HG02870 (cell line): ENCODE measurements at regions not wholly inside any gene's neighbourhood (a gene's known extent, or its start where the extent isn't known, plus 50 kb on each side); places are given as distances from the start of the nearest gene placed in this dataset.

ENCODE experiments used
- ATAC-seq: cut with Tn5 transposase; IDR thresholded peaks from one replicate; pipeline ENCODE4 v1.9.1; 2021; ENCODE audit warnings: mild to moderate bottlenecking, moderate library complexity; ENCODE audit not compliant: unreplicated experiment

- ATAC-seq, result no peak
Measured at GRCh38 chr2:204265681-204266181, 279.5 kb upstream of the PARD3B start.

- no peak for ATAC-seq
Measured at GRCh38 chr2:204268458-204268857, 276.8 kb upstream of the PARD3B start.

- ATAC-seq, result no peak
Measured at GRCh38 chr2:204268971-204269370, 276.3 kb upstream of the PARD3B start.

- no peak for ATAC-seq
Measured at GRCh38 chr2:204272089-204272488, 273.2 kb upstream of the PARD3B start.

- ATAC-seq, result no peak
Measured at GRCh38 chr2:204272610-204273287, 272.5 kb upstream of the PARD3B start.

- ATAC-seq, result no peak
Measured at GRCh38 chr2:204274429-204274828, 270.8 kb upstream of the PARD3B start.

- no peak for ATAC-seq
Measured at GRCh38 chr2:204274991-204275390, 270.3 kb upstream of the PARD3B start.

- no peak for ATAC-seq
Measured at GRCh38 chr2:204277226-204277625, 268.0 kb upstream of the PARD3B start.

GRCh38 chr2:204278454-204278853 is 266.8 kb upstream of the PARD3B start:
- no peak for ATAC-seq

GRCh38 chr2:204279819-204280218 is 265.5 kb upstream of the PARD3B start:
- ATAC-seq, result no peak

- no peak for ATAC-seq
Measured at GRCh38 chr2:204280262-204280668, 265.0 kb upstream of the PARD3B start.

GRCh38 chr2:204282081-204282480 is 263.2 kb upstream of the PARD3B start:
- ATAC-seq, result no peak

GRCh38 chr2:204282525-204282924 is 262.8 kb upstream of the PARD3B start:
- no peak for ATAC-seq

- no peak for ATAC-seq
Measured at GRCh38 chr2:204289066-204289465, 256.2 kb upstream of the PARD3B start.

- no peak for ATAC-seq
Measured at GRCh38 chr2:204292439-204292838, 252.8 kb upstream of the PARD3B start.

- no peak for ATAC-seq
Measured at GRCh38 chr2:204293884-204294747, 251.2 kb upstream of the PARD3B start.

GRCh38 chr2:204298404-204298803 is 246.9 kb upstream of the PARD3B start:
- ATAC-seq, result no peak

GRCh38 chr2:204299766-204300165 is 245.5 kb upstream of the PARD3B start:
- no peak for ATAC-seq

GRCh38 chr2:204306667-204307066 is 238.6 kb upstream of the PARD3B start:
- ATAC-seq, result no peak

- ATAC-seq, result no peak
Measured at GRCh38 chr2:204312105-204312504, 233.2 kb upstream of the PARD3B start.

- ATAC-seq, result no peak
Measured at GRCh38 chr2:204313256-204313655, 232.0 kb upstream of the PARD3B start.

GRCh38 chr2:204315236-204315662 is 230.0 kb upstream of the PARD3B start:
- no peak for ATAC-seq
